ENCODE measurements at regions not wholly inside any gene's neighbourhood (a gene's known extent, or its start where the extent isn't known, plus 50 kb on each side); places are given as distances from the start of the nearest gene placed in this dataset.

GRCh38 chr1:87935130-87935529 is 606.5 kb downstream of the LMO4 start:
- DNase-seq = no peak

- DNase-seq = no peak
These were observed 609.2 kb downstream of the LMO4 start for GRCh38 chr1:87937831-87938395.

DNA sequence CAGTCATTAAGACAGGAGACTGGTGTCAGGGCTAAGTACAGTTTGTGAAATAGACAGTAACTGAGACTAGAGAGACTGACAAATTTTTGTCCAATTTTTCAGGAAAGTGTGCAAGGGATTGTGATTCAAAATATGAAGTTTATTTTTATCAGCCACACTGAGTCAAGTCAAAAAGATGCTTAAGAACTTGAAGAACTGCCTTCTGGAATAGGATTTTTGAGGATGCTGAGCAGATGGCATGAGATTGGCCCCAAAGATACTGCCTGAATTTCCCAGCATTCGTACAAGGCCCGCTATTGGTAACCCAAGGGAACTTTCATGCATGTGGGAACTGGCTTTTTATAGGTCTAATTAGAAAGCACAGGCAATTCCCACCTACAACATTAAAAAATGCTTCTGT is 610.0 kb downstream of the LMO4 start:
- no peak for DNase-seq

GRCh38 chr1:87939444-87939843 is 610.8 kb downstream of the LMO4 start:
- DNase-seq = no peak

- DNase-seq = no peak
These were observed 611.7 kb downstream of the LMO4 start for GRCh38 chr1:87940421-87940820.

GRCh38 chr1:87941337-87941946 is 612.8 kb downstream of the LMO4 start:
- no peak for DNase-seq

DNA sequence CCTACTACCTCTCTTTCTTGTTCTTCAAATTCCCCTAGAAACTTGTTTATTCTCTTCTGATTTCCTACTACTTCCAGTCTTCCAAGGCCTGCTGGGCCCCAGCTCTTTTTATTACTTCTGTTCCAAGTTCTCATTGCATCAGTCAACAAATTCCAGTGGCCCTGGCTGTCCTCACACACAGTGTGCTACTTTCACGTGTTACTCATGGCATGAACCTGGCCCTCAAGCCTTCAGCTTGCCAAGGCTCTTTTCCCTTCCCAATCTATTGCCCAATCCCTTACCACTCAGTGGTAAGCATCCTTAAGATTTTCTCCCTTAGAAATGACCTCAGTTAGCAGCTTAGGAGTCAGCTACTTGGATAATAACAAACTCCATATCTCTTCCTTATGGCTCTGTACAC is 613.5 kb downstream of the LMO4 start:
- no peak for DNase-seq

DNA sequence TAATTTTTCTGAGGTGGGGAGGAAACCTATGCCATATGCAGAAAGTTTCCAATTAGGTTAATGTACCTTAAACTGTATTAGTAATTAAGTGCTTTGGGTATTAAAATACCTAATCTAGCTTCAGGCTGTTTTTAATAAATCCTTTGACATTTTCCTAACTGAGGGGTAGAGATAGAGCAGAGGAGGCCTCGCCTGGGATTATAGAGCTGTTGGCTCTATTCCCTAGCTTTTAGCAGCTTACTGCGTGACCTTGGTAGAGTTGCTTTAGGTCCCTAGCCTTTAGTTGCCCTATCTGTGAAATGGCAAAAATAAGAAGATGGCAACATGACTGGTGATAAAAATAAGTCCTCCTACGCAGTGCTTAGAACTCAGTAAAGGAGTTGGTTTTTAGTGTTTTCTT is 621.0 kb downstream of the LMO4 start:
- no peak for DNase-seq

DNA sequence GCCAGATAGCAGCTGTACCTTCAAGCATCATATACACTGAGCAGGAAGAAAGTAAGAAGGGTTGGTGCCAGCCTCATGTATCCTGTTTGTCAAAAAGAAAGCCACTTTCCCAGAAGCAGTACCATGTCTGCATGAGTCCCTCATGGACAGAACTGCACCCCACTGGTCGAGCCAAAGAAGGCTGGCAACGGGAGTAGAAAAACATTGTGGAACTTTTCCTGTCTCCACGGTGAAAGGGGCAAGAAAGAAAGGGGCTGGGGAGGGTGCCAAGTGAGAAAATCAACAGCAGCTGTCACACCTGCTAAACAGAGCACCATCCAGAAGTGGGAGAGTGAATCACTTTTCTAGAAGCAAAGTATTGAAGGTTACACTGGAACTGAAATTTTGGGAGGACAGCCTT is 621.7 kb downstream of the LMO4 start:
- DNase-seq = no peak

GRCh38 chr1:87951409-87951808 is 622.7 kb downstream of the LMO4 start:
- DNase-seq = no peak

- no peak for DNase-seq
These were observed 623.2 kb downstream of the LMO4 start for GRCh38 chr1:87951852-87952251.

DNA sequence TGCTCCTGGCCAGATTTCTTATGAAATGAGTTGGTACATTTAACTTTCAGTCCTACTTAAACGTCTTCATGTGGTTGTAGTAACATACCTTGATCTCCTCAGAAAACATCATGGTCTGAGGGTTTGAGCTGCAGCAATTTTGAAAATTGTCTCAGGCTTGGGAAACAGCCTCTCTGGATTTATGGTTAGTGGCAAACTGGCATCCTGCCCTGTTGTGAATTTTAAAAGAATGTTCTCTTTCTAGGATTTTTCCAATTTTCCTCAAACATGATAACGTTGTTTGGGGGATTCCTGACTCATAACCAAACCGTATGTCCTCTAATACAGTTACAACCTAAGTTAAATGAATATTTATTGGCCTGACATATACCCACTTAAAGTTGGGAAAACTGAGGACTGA is 624.4 kb downstream of the LMO4 start:
- DNase-seq = no peak

GRCh38 chr1:87953732-87954344 is 625.2 kb downstream of the LMO4 start:
- peak; percentile 8 to 35 (median 24) for DNase-seq

DNA sequence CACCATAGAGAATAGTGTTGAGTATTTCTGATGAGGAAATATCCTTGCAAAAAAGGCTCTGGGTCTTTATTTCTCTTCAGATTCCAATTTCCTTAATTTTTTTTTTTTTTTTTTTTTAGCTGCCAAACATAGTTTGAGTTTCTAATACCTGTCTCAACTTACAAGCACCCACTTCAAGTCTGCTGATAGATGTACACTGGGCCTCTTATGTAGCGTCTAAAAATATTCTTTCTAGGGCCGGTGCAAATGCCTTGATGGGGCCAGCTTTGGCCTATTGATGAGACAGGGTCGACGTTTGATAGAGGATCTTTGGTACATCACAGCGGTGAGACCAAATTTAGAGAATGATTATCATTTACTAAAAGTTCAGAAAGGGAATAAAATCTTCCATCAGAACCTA is 626.4 kb downstream of the LMO4 start:
- DNase-seq = no peak

DNA sequence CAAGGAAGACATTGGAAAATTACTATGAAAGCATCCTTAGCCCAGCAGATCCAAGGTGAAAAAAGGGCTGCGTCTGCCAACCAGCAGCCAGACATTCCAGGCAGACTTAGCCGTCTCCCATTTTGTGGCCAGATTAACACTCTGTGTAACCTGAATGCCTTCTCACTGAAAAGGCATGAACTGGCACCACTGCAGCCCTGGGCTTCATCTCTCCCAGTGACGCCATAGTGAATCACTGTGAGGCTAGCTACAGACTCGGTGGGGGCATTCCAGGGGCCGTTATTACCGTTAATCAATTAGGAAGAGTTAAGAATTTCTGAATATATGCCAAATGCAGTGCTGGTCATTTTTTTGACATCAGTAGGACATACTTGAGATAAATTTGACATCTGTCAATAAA is 627.4 kb downstream of the LMO4 start:
- no peak for DNase-seq

DNA sequence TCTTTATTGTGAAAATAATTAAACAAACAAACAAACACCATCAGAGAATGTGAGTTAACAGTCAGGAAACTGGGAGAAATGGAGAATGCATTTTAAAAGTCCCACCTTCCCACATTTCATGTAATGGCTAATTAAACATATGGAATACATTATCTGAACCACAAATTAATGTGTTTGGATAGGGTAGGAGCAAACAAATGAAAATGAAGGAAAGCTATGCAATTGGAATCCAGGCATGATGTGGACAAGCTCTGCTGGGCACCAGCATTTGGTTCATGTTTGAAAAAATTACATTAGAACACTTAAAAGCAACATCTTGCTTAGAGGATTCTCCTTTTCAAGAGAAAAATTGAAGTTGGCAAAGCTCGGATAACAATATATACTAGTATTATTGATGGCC is 628.1 kb downstream of the LMO4 start:
- DNase-seq = no peak

GRCh38 chr1:87957331-87957730 is 628.7 kb downstream of the LMO4 start:
- no peak for DNase-seq

DNA sequence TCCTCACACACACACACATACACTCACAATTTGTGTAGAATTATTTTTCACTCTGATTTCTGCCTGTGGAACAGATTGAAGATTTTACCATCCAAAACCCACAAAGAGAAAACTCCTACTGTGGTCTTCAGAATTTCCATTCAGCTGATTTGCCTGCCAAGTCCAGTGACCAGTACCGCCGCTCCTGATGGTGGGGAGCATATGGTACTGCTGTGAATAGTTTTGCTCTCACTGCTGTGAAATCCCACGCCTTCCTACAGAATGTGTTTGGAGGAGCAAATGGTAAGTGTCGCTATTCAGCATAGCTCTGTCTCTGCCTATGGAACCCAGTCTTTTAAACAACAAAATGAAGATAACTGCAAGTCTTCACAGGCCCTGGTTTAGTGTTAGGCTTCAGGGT is 629.5 kb downstream of the LMO4 start:
- no peak for DNase-seq

DNA sequence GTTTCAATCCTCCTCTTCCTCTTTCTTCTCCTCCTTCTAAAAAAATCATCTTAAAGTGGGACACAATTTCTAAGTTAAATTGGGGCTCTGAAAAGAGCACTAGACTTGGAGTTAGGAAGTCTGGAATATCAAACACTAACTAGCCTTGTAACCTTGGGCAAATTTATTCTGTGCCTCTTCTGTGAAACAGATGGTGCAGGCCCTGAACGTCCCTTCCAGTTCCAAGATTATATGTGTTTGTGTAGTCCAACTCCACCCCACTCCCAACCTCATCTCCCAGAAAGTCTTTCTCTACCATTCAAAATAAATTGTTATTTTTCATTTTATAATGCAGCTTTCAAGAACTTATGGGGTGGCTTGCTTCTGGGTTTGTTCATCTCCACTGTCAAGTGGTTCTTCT is 630.0 kb downstream of the LMO4 start:
- no peak for DNase-seq

GRCh38 chr1:87959236-87959635 is 630.6 kb downstream of the LMO4 start:
- no peak for DNase-seq

- DNase-seq = no peak
These were observed 633.3 kb downstream of the LMO4 start for GRCh38 chr1:87961992-87962391.

GRCh38 chr1:87963556-87963955 is 634.9 kb downstream of the LMO4 start:
- no peak for DNase-seq

DNA sequence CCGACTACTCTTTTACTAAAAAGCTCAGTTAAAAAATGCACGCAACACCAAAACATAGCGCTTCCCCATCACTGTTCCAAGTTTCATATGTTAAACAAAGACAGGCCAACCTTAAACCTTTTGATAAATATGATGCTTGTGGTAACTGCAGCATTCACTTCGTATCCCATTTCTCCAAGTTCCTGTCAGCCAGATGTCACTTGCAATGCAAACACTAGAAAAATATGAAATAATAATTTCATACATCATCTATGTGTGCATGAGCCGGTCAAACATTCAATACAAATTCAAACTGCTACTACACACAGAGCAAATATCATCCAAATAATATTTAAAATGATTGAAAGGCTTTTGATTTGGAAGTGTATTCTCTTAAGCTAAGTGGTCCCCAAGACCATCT is 636.5 kb downstream of the LMO4 start:
- DNase-seq = no peak

DNA sequence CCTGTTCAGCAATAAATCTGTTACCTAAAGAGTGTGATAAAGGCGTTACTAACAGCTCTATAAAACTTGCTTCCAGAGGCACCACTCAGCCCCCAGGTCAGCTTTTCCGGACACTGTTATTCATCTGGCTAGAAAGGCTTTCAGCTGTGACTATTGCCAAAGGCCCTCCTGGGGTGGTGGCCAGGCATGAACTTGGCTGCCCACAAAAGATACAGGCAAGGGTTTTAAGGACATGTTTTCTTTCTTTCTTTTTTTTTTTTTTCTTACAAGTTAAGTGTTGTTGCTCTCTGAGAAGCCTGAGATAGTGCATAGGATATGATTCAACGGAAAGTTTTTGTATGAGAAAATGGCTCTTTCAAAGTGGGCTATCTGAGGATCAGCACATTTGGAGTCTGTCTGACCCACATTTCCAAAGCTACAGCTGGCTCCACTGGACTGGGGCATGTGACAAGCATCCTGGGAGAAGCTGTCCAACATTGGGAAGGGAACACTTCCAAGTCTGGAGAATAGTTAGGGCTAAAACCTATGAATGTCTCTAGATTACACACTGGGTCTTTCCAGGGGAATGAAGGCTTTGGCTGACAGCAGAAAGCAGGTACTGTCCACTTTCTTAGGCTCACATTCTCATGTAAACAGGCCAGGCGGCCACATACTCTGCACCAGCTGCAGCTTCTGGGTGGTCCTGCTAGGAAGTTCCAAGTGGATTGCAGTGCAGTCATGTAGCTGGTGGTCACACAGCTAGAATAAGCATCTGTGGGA is 639.7 kb downstream of the LMO4 start:
- DNase-seq = no peak
